MM.1S (cell line): ENCODE measurements at regions not wholly inside any gene's neighbourhood (a gene's known extent, or its start where the extent isn't known, plus 50 kb on each side); places are given as distances from the start of the nearest gene placed in this dataset.

Experiments
- DNase-seq: peaks from one replicate; pipeline ENCODE4 v3.0.0-alpha.2; 2015
- H2AFZ ChIP-seq: fragments of 300-600 bp; sonication (generic); 2 replicates; pipeline ENCODE4 v1.6.0; 2016; ENCODE audit warnings: antibody characterized with exemption, low read length
- H3F3A ChIP-seq: fragments of 300-600 bp; sonication (generic); 2 replicates; pipeline ENCODE4 v1.6.1; 2016; ENCODE audit warnings: mild to moderate bottlenecking, antibody characterized with exemption, low read length, moderate library complexity, mixed read lengths; ENCODE audit not compliant: insufficient read depth
- H3K27ac ChIP-seq: fragments of 300-600 bp; sonication (generic); 2 replicates; pipeline ENCODE4 v1.5.1; 2016; ENCODE audit warnings: mild to moderate bottlenecking, low read length
- H3K27me3 ChIP-seq: fragments of 300-600 bp; sonication (generic); replicated peaks from 2 replicates; pipeline ENCODE4 v1.6.0; 2016; ENCODE audit warnings: low read length; ENCODE audit not compliant: insufficient read depth
- H3K36me3 ChIP-seq: fragments of 300-600 bp; sonication (generic); replicated peaks from 2 replicates; pipeline ENCODE4 v1.6.1; 2016; ENCODE audit warnings: mild to moderate bottlenecking, low read length, mixed read lengths; ENCODE audit not compliant: insufficient read depth
- H3K4me1 ChIP-seq: fragments of 300-600 bp; sonication (generic); 2 replicates; pipeline ENCODE4 v1.6.1; 2016; ENCODE audit warnings: low read length, mixed read lengths
- H3K4me2 ChIP-seq: fragments of 300-600 bp; sonication (generic); 2 replicates; pipeline ENCODE4 v1.6.0; 2016; ENCODE audit warnings: low read depth, low read length
- H3K4me3 ChIP-seq: fragments of 300-600 bp; sonication (generic); 2 replicates; pipeline ENCODE4 v1.5.1; 2016; ENCODE audit warnings: low read length, mixed read lengths
- H3K79me2 ChIP-seq: fragments of 300-600 bp; sonication (generic); 2 replicates; pipeline ENCODE4 v1.6.1; 2016; ENCODE audit warnings: mixed run types, low read length, mixed read lengths
- H3K9ac ChIP-seq: fragments of 300-600 bp; sonication (generic); 2 replicates; pipeline ENCODE4 v1.6.1; 2016; ENCODE audit warnings: low read length, mixed read lengths
- H3K9me2 ChIP-seq: fragments of 300-600 bp; sonication (generic); replicated peaks from 2 replicates; pipeline ENCODE4 v1.6.1; 2016; ENCODE audit warnings: mild to moderate bottlenecking, low read length, mixed read lengths; ENCODE audit not compliant: insufficient read depth
- H3K9me3 ChIP-seq: fragments of 300-600 bp; sonication (generic); replicated peaks from 2 replicates; pipeline ENCODE4 v1.6.1; 2016; ENCODE audit warnings: mild to moderate bottlenecking, low read length, mixed read lengths; ENCODE audit not compliant: insufficient read depth
- H4K20me1 ChIP-seq: fragments of 300-600 bp; sonication (generic); 2 replicates; pipeline ENCODE4 v1.6.1; 2016; ENCODE audit warnings: mild to moderate bottlenecking, low read length, moderate library complexity, mixed read lengths; ENCODE audit not compliant: insufficient read depth
- CTCF ChIP-seq: fragments of 300-600 bp; sonication (generic); IDR thresholded peaks from 2 replicates; pipeline ENCODE4 v1.5.1; 2016; ENCODE audit warnings: antibody characterized with exemption, low read length, mixed read lengths
- EZH2 ChIP-seq: fragments of 300-600 bp; sonication (generic); optimal IDR thresholded peaks from 2 replicates; pipeline ENCODE3; 2017; ENCODE audit warnings: low read depth, mild to moderate bottlenecking, antibody characterized with exemption, low read length, mixed read lengths
- EZH2phosphoT487 ChIP-seq: fragments of 300-600 bp; sonication (generic); IDR thresholded peaks from 2 replicates; pipeline ENCODE4 v1.6.1; 2018; ENCODE audit warnings: antibody characterized with exemption, low read length

GRCh38 chrX:14354521-14354920, 174.8 kb upstream of the GLRA2 start:
- Histone ChIP-seq H2AFZ (no peak overlapping the region), H3K27me3 (no peaks in the 10 kb centered on the region), H3K9me3 (no peaks in the 10 kb centered on the region), H3K79me2 (no peaks in the 10 kb centered on the region), H3K4me3 (no peak overlapping the region), H3F3A (no peaks in the 10 kb centered on the region), H3K9ac (no peak overlapping the region), H3K27ac (no peak overlapping the region), H3K36me3 (no peaks in the 10 kb centered on the region), H3K4me2 (no peak overlapping the region), H3K4me1 (no peaks in the 10 kb centered on the region), H4K20me1 (no peaks in the 10 kb centered on the region), H3K9me2 (no peaks in the 10 kb centered on the region)
- TF ChIP-seq CTCF (no peak), EZH2phosphoT487 (no peak), EZH2 (no peak)
- DNase-seq: no peak

GRCh38 chrX:14352511-14352910, 176.8 kb upstream of the GLRA2 start:
- Histone ChIP-seq H3K9ac (no peak overlapping the region), H3K4me2 (no peak overlapping the region), H3K9me2 (no peaks in the 10 kb centered on the region), H4K20me1 (no peaks in the 10 kb centered on the region), H3K36me3 (no peaks in the 10 kb centered on the region), H3K27me3 (no peaks in the 10 kb centered on the region), H3K79me2 (no peaks in the 10 kb centered on the region), H2AFZ (no peak overlapping the region), H3K27ac (no peak overlapping the region), H3F3A (no peaks in the 10 kb centered on the region), H3K4me1 (no peaks in the 10 kb centered on the region), H3K9me3 (no peaks in the 10 kb centered on the region), H3K4me3 (no peak overlapping the region)
- TF ChIP-seq EZH2: no peak
- TF ChIP-seq CTCF: no peak
- TF ChIP-seq EZH2phosphoT487: no peak
- DNase-seq: no peak

GRCh38 chrX:14351611-14352303, 177.6 kb upstream of the GLRA2 start:
- Histone ChIP-seq H3K4me3 (no peak overlapping the region), H3K9me2 (no peaks in the 10 kb centered on the region), H3K4me2 (no peak overlapping the region), H4K20me1 (no peaks in the 10 kb centered on the region), H3K4me1 (no peaks in the 10 kb centered on the region), H3F3A (no peaks in the 10 kb centered on the region), H3K9ac (no peak overlapping the region), H3K9me3 (no peaks in the 10 kb centered on the region), H3K27ac (no peak overlapping the region), H3K36me3 (no peaks in the 10 kb centered on the region), H3K79me2 (no peaks in the 10 kb centered on the region), H3K27me3 (no peaks in the 10 kb centered on the region), H2AFZ (no peak overlapping the region)
- TF ChIP-seq CTCF (no peak), EZH2phosphoT487 (no peak), EZH2 (no peak)
- no peak for DNase-seq
